Gastrocnemius medialis (tissue), 4 donors: ENCODE measurements at regions not wholly inside any gene's neighbourhood (a gene's known extent, or its start where the extent isn't known, plus 50 kb on each side); places are given as distances from the start of the nearest gene placed in this dataset.

ENCODE experiments used
- POLR2A ChIP-seq, 2 donors: fragments of 450-650 bp; IDR thresholded peaks; one replicate each; pipeline ENCODE4 v1.6.1; 2017; ENCODE audit warnings: antibody characterized with exemption in 2 of 2, mild to moderate bottlenecking in 2 of 2, moderate library complexity in 2 of 2
- TF ChIP-seq, protein P1 (sequence below), 5 experiments: fragments of 450-650 bp in 3 of 5; fragments of 200-600 bp in 2 of 5; sonication (generic) in 2 of 5; IDR thresholded peaks in 4 of 5; conservative IDR thresholded peaks in 1 of 5; 1 replicate in 4 of 5; 2 replicates in 1 of 5; pipeline ENCODE4 v1.5.1; 2016 to 2019; ENCODE audit warnings: antibody characterized with exemption in 5 of 5, mild to moderate bottlenecking in 3 of 5, moderate library complexity in 3 of 5

DNA sequence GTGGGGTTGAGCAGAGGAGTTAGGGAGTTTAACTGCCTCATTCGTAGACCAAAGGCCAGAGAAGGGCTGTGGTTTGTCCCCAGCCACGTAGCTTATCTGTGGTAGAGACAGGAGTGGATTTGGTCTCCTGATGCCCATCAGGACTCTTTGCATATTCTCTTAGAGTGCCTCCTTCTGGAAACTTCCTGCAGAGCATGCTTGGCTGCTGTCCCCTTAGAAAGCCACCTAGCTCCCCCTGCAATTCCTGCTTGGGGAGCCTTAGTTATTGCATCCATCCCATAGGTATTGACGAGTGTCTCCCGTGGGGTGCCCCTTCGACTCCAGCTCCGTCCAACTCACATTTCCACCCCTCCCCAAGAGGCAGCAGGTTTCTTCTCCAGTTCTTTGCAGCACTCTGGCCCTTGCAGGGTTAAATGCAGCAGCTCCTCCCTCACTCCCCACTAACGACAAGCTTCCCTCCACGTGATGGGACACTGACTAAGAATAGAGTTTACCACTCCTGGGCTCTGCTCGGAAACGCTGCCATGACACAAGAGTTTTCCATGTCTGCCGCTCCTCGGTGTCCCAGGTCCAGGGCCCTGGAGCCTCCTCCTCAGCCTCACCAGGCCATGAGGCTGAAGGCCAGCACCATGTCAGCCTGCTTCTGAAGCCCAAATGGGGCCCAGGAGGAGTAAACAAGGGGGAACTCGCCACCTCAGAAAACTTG, 147.8 kb upstream of the UNC5B start:
- no peak for TF ChIP-seq POLR2A (IDR thresholded peaks at IDR 0.05)
- TF ChIP-seq, protein P1, sequence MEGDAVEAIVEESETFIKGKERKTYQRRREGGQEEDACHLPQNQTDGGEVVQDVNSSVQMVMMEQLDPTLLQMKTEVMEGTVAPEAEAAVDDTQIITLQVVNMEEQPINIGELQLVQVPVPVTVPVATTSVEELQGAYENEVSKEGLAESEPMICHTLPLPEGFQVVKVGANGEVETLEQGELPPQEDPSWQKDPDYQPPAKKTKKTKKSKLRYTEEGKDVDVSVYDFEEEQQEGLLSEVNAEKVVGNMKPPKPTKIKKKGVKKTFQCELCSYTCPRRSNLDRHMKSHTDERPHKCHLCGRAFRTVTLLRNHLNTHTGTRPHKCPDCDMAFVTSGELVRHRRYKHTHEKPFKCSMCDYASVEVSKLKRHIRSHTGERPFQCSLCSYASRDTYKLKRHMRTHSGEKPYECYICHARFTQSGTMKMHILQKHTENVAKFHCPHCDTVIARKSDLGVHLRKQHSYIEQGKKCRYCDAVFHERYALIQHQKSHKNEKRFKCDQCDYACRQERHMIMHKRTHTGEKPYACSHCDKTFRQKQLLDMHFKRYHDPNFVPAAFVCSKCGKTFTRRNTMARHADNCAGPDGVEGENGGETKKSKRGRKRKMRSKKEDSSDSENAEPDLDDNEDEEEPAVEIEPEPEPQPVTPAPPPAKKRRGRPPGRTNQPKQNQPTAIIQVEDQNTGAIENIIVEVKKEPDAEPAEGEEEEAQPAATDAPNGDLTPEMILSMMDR (IDR thresholded peaks at IDR 0.05 in 4 of 5, conservative IDR thresholded peaks at IDR 0.05 in 1 of 5) = no peak
